GM10266 (cell line): ENCODE measurements at regions not wholly inside any gene's neighbourhood (a gene's known extent, or its start where the extent isn't known, plus 50 kb on each side); places are given as distances from the start of the nearest gene placed in this dataset.

Experiments used
- DNase-seq: peaks from one replicate; pipeline ENCODE4 v3.0.0; 2012; ENCODE audit errors: extremely low spot score
- TF ChIP-seq, protein P1 (sequence below): IDR thresholded peaks from 2 replicates; pipeline ENCODE4 v1.5.1; 2012; ENCODE audit warnings: mild to moderate bottlenecking, low read depth; ENCODE audit not compliant: control insufficient read depth, insufficient read depth; ENCODE audit errors: missing control alignments

GRCh38 chr10:85537561-85537960 lies 829.0 kb downstream of the GRID1 start:
- no peak for DNase-seq
- TF ChIP-seq, protein P1, sequence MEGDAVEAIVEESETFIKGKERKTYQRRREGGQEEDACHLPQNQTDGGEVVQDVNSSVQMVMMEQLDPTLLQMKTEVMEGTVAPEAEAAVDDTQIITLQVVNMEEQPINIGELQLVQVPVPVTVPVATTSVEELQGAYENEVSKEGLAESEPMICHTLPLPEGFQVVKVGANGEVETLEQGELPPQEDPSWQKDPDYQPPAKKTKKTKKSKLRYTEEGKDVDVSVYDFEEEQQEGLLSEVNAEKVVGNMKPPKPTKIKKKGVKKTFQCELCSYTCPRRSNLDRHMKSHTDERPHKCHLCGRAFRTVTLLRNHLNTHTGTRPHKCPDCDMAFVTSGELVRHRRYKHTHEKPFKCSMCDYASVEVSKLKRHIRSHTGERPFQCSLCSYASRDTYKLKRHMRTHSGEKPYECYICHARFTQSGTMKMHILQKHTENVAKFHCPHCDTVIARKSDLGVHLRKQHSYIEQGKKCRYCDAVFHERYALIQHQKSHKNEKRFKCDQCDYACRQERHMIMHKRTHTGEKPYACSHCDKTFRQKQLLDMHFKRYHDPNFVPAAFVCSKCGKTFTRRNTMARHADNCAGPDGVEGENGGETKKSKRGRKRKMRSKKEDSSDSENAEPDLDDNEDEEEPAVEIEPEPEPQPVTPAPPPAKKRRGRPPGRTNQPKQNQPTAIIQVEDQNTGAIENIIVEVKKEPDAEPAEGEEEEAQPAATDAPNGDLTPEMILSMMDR: no peak

GRCh38 chr10:85538601-85539000 lies 828.0 kb downstream of the GRID1 start:
- DNase-seq: no peak
- TF ChIP-seq, protein P1: no peak

GRCh38 chr10:85542152-85542551 lies 824.4 kb downstream of the GRID1 start:
- TF ChIP-seq, protein P1: no peak
- DNase-seq: no peak

GRCh38 chr10:85542936-85543730 lies 823.5 kb downstream of the GRID1 start:
- DNase-seq: no peak
- TF ChIP-seq, protein P1: no peak

- TF ChIP-seq, protein P1: no peak
- DNase-seq: no peak
Measured at GRCh38 chr10:85544956-85545355, 821.6 kb downstream of the GRID1 start.

DNA sequence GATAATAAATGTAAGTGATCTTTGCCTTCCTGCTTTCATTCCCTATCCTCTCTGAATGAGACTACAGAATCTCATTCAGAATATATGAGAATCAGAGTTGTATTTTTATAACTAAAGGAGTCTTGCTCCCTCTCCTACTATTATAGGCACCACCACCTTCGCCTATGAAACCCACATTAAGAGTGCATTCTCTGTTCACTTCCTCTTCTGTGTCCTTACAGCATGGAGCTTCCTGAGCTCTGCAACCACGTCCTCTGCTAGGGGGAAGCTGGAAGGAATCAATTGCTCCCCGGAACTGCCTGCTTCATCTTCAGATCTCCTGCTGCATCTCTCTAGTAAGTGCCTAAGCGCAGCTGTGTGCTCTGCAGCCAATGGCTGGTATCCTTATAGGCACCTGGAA lies 820.7 kb downstream of the GRID1 start:
- TF ChIP-seq, protein P1: no peak
- no peak for DNase-seq

- TF ChIP-seq, protein P1: no peak
- no peak for DNase-seq
Measured at GRCh38 chr10:85547460-85548023, 819.1 kb downstream of the GRID1 start.
